Neural progenitor cell (in vitro differentiated cells): ENCODE measurements at regions not wholly inside any gene's neighbourhood (a gene's known extent, or its start where the extent isn't known, plus 50 kb on each side); places are given as distances from the start of the nearest gene placed in this dataset.
"Not testable (repeated sequence)": the region's sequence is repeated elsewhere in the genome, so short reads cannot be mapped to it uniquely, and the experiment has no call there.

ENCODE experiments used
- DNase-seq: peaks from one replicate; pipeline ENCODE4 v3.0.0-alpha.2; 2016; ENCODE audit warnings: low spot score
- H2AFZ ChIP-seq: fragments of 200-600 bp; sonication (generic); replicated peaks from 2 replicates; pipeline ENCODE4 v1.6.1; 2016; ENCODE audit warnings: antibody characterized with exemption
- H3F3A ChIP-seq: fragments of 200-600 bp; sonication (generic); 2 replicates; pipeline ENCODE4 v1.6.1; 2016; ENCODE audit warnings: antibody characterized with exemption, low read depth
- H3K27ac ChIP-seq: fragments of 200-600 bp; sonication (generic); 2 replicates; pipeline ENCODE4 v1.5.1; 2016; ENCODE audit warnings: mild to moderate bottlenecking
- H3K27me3 ChIP-seq: fragments of 200-600 bp; sonication (generic); 2 replicates; pipeline ENCODE4 v1.6.1; 2016; ENCODE audit warnings: mild to moderate bottlenecking, moderate library complexity
- H3K36me3 ChIP-seq: fragments of 200-600 bp; sonication (generic); 2 replicates; pipeline ENCODE4 v1.5.1; 2016
- H3K4me1 ChIP-seq: fragments of 200-600 bp; sonication (generic); 2 replicates; pipeline ENCODE4 v1.6.1; 2016; ENCODE audit warnings: mixed run types
- H3K4me2 ChIP-seq: fragments of 200-600 bp; sonication (generic); 2 replicates; pipeline ENCODE4 v1.6.1; 2016
- H3K4me3 ChIP-seq: fragments of 200-600 bp; sonication (generic); 2 replicates; pipeline ENCODE4 v1.5.1; 2016
- H3K79me2 ChIP-seq: fragments of 200-600 bp; sonication (generic); 2 replicates; pipeline ENCODE4 v1.6.1; 2016; ENCODE audit warnings: low read depth
- H3K9ac ChIP-seq: fragments of 200-600 bp; sonication (generic); 2 replicates; pipeline ENCODE4 v1.6.1; 2016
- H3K9me3 ChIP-seq: fragments of 200-600 bp; sonication (generic); 2 replicates; pipeline ENCODE4 v1.5.1; 2016; ENCODE audit warnings: low read depth
- H4K20me1 ChIP-seq: fragments of 200-600 bp; sonication (generic); 2 replicates; pipeline ENCODE4 v1.6.1; 2016; ENCODE audit warnings: low read depth
- H3K27ac Mint-ChIP-seq: 3 replicates; pipeline ENCODE4 v1.8.0; 2021; ENCODE audit warnings: mixed read lengths
- H3K27me3 Mint-ChIP-seq: 2 replicates; pipeline ENCODE4 v1.8.0; 2022; ENCODE audit warnings: low read depth, mild to moderate bottlenecking, inconsistent platforms, moderate library complexity, mixed read lengths; ENCODE audit not compliant: insufficient read depth
- H3K36me3 Mint-ChIP-seq: 3 replicates; pipeline ENCODE4 v1.8.0; 2021; ENCODE audit warnings: mixed read lengths
- H3K4me1 Mint-ChIP-seq: 3 replicates; pipeline ENCODE4 v1.8.0; 2021; ENCODE audit warnings: mixed read lengths
- H3K4me3 Mint-ChIP-seq: 3 replicates; pipeline ENCODE4 v1.8.0; 2021; ENCODE audit warnings: mild to moderate bottlenecking, moderate library complexity, mixed read lengths
- H3K9me3 Mint-ChIP-seq: 3 replicates; pipeline ENCODE4 v1.8.0; 2020; ENCODE audit warnings: mixed read lengths
- EZH2 ChIP-seq: fragments of 200-600 bp; sonication (generic); IDR thresholded peaks from 2 replicates; pipeline ENCODE4 v1.6.1; 2017; ENCODE audit warnings: antibody characterized with exemption, mild to moderate bottlenecking, moderate library complexity
- EZH2phosphoT487 ChIP-seq: fragments of 200-600 bp; sonication (generic); IDR thresholded peaks from 2 replicates; pipeline ENCODE4 v1.6.1; 2017; ENCODE audit warnings: antibody characterized with exemption
- TF ChIP-seq, protein P1 (sequence below): fragments of 200-600 bp; sonication (generic); IDR thresholded peaks from 2 replicates; pipeline ENCODE4 v1.5.1; 2017; ENCODE audit warnings: antibody characterized with exemption, mild to moderate bottlenecking

DNA sequence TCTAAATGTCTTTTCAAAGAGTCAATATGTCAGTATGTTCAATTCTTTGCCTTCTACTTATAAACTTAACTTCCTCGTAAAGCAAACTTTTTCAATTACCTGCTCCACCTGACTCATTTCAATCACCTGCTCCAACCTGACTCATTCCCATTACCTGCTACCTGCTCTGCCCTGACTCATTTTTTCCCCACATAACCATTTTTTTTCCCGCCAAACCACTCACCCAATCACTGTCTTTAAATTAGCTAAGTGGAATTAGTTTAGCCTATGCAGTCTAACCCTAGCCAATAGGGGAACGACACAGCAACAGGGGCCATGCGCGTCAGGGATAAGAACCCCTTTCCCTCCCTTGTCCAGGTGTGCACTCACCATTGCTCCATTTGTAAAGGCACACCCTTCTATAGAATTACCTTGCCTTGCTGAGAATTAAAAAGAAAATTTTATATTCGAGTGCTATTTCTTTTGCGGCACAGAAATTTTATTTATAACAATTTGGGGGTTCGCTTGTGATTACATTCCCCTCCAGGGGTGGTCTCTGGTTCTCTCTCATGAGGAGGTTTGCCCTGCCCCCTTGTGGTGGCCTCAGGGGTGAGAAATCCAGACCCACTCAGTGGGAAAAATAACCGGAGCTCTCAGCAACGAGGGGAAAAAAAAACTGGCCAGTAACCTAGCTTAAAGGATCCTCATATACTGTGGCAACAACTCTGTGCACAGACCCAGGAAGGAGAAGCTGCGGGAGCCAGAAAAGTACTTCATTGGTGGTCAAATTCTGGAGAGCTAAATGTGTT lies 193.1 kb downstream of the ZNF486 start:
- Mint-ChIP-seq H3K27ac (no peak overlapping the region), H3K9me3 (peaks cover 56% of the 10 kb centered on the region), H3K27me3 (no peaks in the 10 kb centered on the region), H3K36me3 (peaks cover 6% of the 10 kb centered on the region), H3K4me3 (no peak overlapping the region), H3K4me1 (no peaks in the 10 kb centered on the region)
- DNase-seq: peak; percentile 47
- H3K36me3 ChIP-seq: no peaks in the 10 kb centered on the region
- H3K27ac ChIP-seq: no peak overlapping the region
- no peaks in the 10 kb centered on the region for H3K4me1 ChIP-seq
- H3K27me3 ChIP-seq: no peaks in the 10 kb centered on the region
- H4K20me1 ChIP-seq: no peaks in the 10 kb centered on the region
- H3K4me3 ChIP-seq: no peak overlapping the region
- no peak for TF ChIP-seq EZH2phosphoT487
- TF ChIP-seq, protein P1, sequence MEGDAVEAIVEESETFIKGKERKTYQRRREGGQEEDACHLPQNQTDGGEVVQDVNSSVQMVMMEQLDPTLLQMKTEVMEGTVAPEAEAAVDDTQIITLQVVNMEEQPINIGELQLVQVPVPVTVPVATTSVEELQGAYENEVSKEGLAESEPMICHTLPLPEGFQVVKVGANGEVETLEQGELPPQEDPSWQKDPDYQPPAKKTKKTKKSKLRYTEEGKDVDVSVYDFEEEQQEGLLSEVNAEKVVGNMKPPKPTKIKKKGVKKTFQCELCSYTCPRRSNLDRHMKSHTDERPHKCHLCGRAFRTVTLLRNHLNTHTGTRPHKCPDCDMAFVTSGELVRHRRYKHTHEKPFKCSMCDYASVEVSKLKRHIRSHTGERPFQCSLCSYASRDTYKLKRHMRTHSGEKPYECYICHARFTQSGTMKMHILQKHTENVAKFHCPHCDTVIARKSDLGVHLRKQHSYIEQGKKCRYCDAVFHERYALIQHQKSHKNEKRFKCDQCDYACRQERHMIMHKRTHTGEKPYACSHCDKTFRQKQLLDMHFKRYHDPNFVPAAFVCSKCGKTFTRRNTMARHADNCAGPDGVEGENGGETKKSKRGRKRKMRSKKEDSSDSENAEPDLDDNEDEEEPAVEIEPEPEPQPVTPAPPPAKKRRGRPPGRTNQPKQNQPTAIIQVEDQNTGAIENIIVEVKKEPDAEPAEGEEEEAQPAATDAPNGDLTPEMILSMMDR: peak; percentile 63
- no peaks in the 10 kb centered on the region for H3K79me2 ChIP-seq
- H3F3A ChIP-seq: no peaks in the 10 kb centered on the region
- no peak overlapping the region for H3K9ac ChIP-seq
- H3K4me2 ChIP-seq: no peak overlapping the region
- no peaks in the 10 kb centered on the region for H3K9me3 ChIP-seq
- no peak overlapping the region for H2AFZ ChIP-seq

DNA sequence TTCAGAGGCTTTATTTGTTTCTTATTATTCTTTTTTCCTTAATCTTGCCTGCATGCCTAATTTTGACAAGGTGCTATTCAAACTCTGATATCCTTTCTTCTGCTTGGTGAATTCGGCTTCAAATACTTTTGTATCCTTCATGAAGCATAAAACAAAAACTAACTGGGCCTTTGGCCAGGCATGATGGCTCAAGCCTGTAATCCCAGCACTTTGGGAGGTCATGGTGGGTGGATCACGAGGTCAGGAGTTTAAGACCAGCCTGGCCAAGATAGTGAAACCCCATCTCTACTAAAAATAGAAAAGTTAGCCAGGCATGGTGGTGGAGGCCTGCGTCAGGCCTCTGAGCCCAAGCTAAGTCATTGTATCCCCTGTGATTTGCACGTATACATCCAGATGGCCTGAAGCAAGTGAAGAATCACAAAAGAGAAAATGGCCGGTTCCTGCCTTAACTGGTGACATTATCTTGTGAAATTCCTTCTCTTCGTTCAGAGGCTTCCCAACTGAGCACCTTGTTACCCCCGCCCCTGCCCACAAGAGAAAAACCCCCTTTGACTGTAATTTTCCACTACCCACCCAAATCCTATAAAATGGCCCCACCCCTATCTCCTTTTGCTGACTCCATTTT lies 191.9 kb downstream of the ZNF486 start:
- not testable (repeated sequence) for H3K36me3 Mint-ChIP-seq, H3K27ac ChIP-seq, H3K27me3 Mint-ChIP-seq, H3K27me3 ChIP-seq, H2AFZ ChIP-seq, H3K9ac ChIP-seq, H3K36me3 ChIP-seq, H4K20me1 ChIP-seq, H3K79me2 ChIP-seq, H3F3A ChIP-seq, H3K4me3 Mint-ChIP-seq, H3K27ac Mint-ChIP-seq, H3K9me3 ChIP-seq, H3K4me1 ChIP-seq, H3K4me1 Mint-ChIP-seq, DNase-seq, H3K4me3 ChIP-seq, H3K4me2 ChIP-seq
- peaks cover 51% of the 10 kb centered on the region for H3K9me3 Mint-ChIP-seq

- H3K4me3 ChIP-seq: no peak overlapping the region
- Mint-ChIP-seq H3K4me3 (no peak overlapping the region), H3K4me1 (no peaks in the 10 kb centered on the region), H3K36me3 (peaks cover 6% of the 10 kb centered on the region), H3K27ac (no peak overlapping the region), H3K9me3 (peaks cover 43% of the 10 kb centered on the region), H3K27me3 (no peaks in the 10 kb centered on the region)
- H3K36me3 ChIP-seq: no peaks in the 10 kb centered on the region
- H3K4me1 ChIP-seq: no peaks in the 10 kb centered on the region
- no peak overlapping the region for H2AFZ ChIP-seq
- TF ChIP-seq EZH2phosphoT487 (no peak), EZH2 (no peak)
- TF ChIP-seq, protein P1: no peak
- H3K9me3 ChIP-seq: no peaks in the 10 kb centered on the region
- no peak for DNase-seq
- no peaks in the 10 kb centered on the region for H4K20me1 ChIP-seq
- no peaks in the 10 kb centered on the region for H3K79me2 ChIP-seq
- H3K27me3 ChIP-seq: no peaks in the 10 kb centered on the region
- H3F3A ChIP-seq: no peaks in the 10 kb centered on the region
- H3K4me2 ChIP-seq: no peak overlapping the region
- no peak overlapping the region for H3K9ac ChIP-seq
- no peak overlapping the region for H3K27ac ChIP-seq
Measured at GRCh38 chr19:20357921-20358320, 190.9 kb downstream of the ZNF486 start.

DNA sequence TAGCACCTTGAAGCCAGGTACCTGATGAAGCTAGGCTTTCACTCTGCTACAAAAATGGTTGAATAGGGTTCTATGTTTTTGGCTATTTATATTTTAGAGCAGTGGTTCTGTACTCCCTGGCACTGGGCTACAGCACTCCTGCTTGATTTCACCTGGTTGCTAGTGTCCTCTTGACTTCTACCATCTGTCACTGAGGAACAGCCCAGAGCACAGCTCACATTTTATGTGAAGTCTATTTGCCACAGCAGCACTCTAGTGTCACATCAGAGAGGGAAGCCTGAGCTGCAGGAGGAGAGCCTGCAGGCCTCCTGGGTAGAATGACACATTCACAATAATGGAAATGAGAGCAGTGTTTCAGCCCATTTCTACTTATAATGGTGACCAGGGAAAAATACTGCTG lies 184.2 kb downstream of the ZNF486 start:
- Histone ChIP-seq H3K4me1 (no peaks in the 10 kb centered on the region), H3K4me3 (no peak overlapping the region), H3K27me3 (no peaks in the 10 kb centered on the region), H2AFZ (no peak overlapping the region), H3K4me2 (no peak overlapping the region), H3K36me3 (no peaks in the 10 kb centered on the region), H3K9me3 (no peaks in the 10 kb centered on the region), H3K27ac (no peak overlapping the region), H3F3A (no peaks in the 10 kb centered on the region), H3K9ac (no peak overlapping the region), H3K79me2 (no peaks in the 10 kb centered on the region), H4K20me1 (no peaks in the 10 kb centered on the region)
- H3K4me3 Mint-ChIP-seq: no peak overlapping the region
- H3K36me3 Mint-ChIP-seq: no peaks in the 10 kb centered on the region
- no peak overlapping the region for H3K27ac Mint-ChIP-seq
- no peak for TF ChIP-seq EZH2
- TF ChIP-seq, protein P1: no peak
- no peak for TF ChIP-seq EZH2phosphoT487
- no peak for DNase-seq
- peaks cover 11% of the 10 kb centered on the region for H3K9me3 Mint-ChIP-seq
- H3K4me1 Mint-ChIP-seq: no peaks in the 10 kb centered on the region
- no peaks in the 10 kb centered on the region for H3K27me3 Mint-ChIP-seq
